Erythroblast (primary cell): ENCODE measurements at regions not wholly inside any gene's neighbourhood (a gene's known extent, or its start where the extent isn't known, plus 50 kb on each side); places are given as distances from the start of the nearest gene placed in this dataset.

ENCODE experiments used
- GATA1 ChIP-seq: IDR thresholded peaks from 2 replicates; pipeline ENCODE4 v1.6.1; 2011; ENCODE audit warnings: low read depth, mild to moderate bottlenecking, control low read depth, low read length, moderate library complexity
- POLR2A ChIP-seq: IDR thresholded peaks from 2 replicates; pipeline ENCODE4 v1.6.1; 2011; ENCODE audit warnings: mild to moderate bottlenecking, low read length

DNA sequence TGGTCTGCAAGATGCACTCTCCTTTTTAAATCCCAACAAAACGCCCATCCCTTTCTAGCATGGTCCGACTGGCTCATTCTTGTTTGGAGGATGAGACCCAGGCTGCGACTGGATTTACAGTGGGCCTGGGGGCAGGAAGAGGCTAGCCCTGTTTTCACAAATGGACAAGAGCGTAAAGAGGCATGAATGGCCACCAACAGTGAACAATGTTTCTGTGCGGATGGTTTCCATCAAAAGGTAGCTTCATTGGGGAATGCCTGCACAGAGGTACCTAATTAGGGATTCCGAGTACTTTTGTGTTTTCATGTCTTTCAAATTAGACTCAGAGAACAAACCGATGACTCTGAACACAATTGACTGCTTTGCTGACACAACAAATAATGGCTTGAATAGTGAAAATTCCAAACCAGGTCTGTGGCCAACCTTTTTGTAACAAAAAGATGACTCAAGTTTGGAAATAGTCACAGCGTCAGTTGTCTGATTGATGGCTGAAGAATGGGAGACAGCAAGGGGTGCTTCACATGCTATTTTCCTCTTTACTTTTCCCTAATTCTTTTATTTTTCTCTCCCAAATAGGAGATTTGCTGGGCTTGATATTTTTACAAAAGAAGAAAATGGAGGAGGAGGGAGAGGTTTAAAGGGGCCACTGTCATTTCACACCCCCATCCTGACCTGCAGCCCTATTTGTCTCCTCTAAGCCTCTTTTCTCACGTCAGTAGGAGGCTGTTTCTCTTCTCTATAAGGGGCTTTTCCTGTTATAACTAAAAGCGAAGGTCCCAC lies 208.1 kb upstream of the S1PR3 start:
- TF ChIP-seq POLR2A (no peak), GATA1 (no peak)
